ENCODE measurements at regions not wholly inside any gene's neighbourhood (a gene's known extent, or its start where the extent isn't known, plus 50 kb on each side); places are given as distances from the start of the nearest gene placed in this dataset.

- no peak for FAIRE-seq
Observed at GRCh38 chr9:79115176-79115575, 456.6 kb upstream of the TLE4 start.

- no peak for FAIRE-seq
Observed at GRCh38 chr9:79116041-79116440, 455.7 kb upstream of the TLE4 start.

- no peak for FAIRE-seq
Observed at GRCh38 chr9:79116709-79117108, 455.1 kb upstream of the TLE4 start.

GRCh38 chr9:79120533-79120932 is 451.2 kb upstream of the TLE4 start:
- no peak for FAIRE-seq

GRCh38 chr9:79120941-79121340 is 450.8 kb upstream of the TLE4 start:
- no peak for FAIRE-seq

- no peak for FAIRE-seq
Observed at GRCh38 chr9:79123415-79123814, 448.4 kb upstream of the TLE4 start.

- no peak for FAIRE-seq
Observed at GRCh38 chr9:79127661-79128060, 444.1 kb upstream of the TLE4 start.

GRCh38 chr9:79129865-79130480 is 441.8 kb upstream of the TLE4 start:
- FAIRE-seq = peak; percentile 87

- no peak for FAIRE-seq
Observed at GRCh38 chr9:79131246-79131774, 440.5 kb upstream of the TLE4 start.

GRCh38 chr9:79131824-79132377 is 439.9 kb upstream of the TLE4 start:
- FAIRE-seq = no peak

- FAIRE-seq = no peak
Observed at GRCh38 chr9:79134654-79135053, 437.1 kb upstream of the TLE4 start.

- FAIRE-seq = no peak
Observed at GRCh38 chr9:79135681-79136415, 435.9 kb upstream of the TLE4 start.

- no peak for FAIRE-seq
Observed at GRCh38 chr9:79140751-79141150, 431.0 kb upstream of the TLE4 start.

GRCh38 chr9:79143211-79143610 is 428.6 kb upstream of the TLE4 start:
- no peak for FAIRE-seq

- FAIRE-seq = no peak
Observed at GRCh38 chr9:79145442-79145841, 426.3 kb upstream of the TLE4 start.

GRCh38 chr9:79149585-79149984 is 422.2 kb upstream of the TLE4 start:
- FAIRE-seq = no peak

- no peak for FAIRE-seq
Observed at GRCh38 chr9:79151791-79152190, 420.0 kb upstream of the TLE4 start.

GRCh38 chr9:79152306-79152705 is 419.5 kb upstream of the TLE4 start:
- no peak for FAIRE-seq

- FAIRE-seq = no peak
Observed at GRCh38 chr9:79154806-79155205, 417.0 kb upstream of the TLE4 start.

GRCh38 chr9:79155308-79155707 is 416.5 kb upstream of the TLE4 start:
- no peak for FAIRE-seq

- FAIRE-seq = no peak
Observed at GRCh38 chr9:79163544-79163943, 408.2 kb upstream of the TLE4 start.

- no peak for FAIRE-seq
Observed at GRCh38 chr9:79164406-79164805, 407.4 kb upstream of the TLE4 start.

GRCh38 chr9:79165020-79165780 is 406.6 kb upstream of the TLE4 start:
- FAIRE-seq = no peak

Measured in islet of Langerhans (tissue), 1 donor.